OCI-LY3 (cell line): ENCODE measurements at regions not wholly inside any gene's neighbourhood (a gene's known extent, or its start where the extent isn't known, plus 50 kb on each side); places are given as distances from the start of the nearest gene placed in this dataset.

Source experiments
- H2AFZ ChIP-seq: fragments of 200-600, 300-600 bp; shearing (Covaris generic); 2 replicates; pipeline ENCODE4 v1.6.0; 2014; ENCODE audit warnings: antibody characterized with exemption, low read depth, low read length
- H3K27ac ChIP-seq: fragments of 200-600, 300-600 bp; sonication (generic); 2 replicates; pipeline ENCODE4 v1.5.1; 2014; ENCODE audit warnings: mild to moderate bottlenecking, low read length, moderate library complexity, mixed read lengths
- H3K27me3 ChIP-seq: fragments of 200-600, 300-600 bp; sonication (generic); 2 replicates; pipeline ENCODE4 v1.6.1; 2014; ENCODE audit warnings: low read depth, low read length, mixed read lengths
- H3K36me3 ChIP-seq: fragments of 200-600, 300-600 bp; sonication (generic); replicated peaks from 2 replicates; pipeline ENCODE3; 2014; ENCODE audit warnings: low read depth, low read length, mixed read lengths
- H3K4me1 ChIP-seq: fragments of 300-600, 200-600 bp; sonication (generic); 2 replicates; pipeline ENCODE4 v1.6.1; 2014; ENCODE audit warnings: low read length, mixed read lengths
- H3K4me2 ChIP-seq: fragments of 200-600, 300-600 bp; sonication (generic); 2 replicates; pipeline ENCODE4 v1.6.1; 2014; ENCODE audit warnings: low read length, mixed read lengths
- H3K4me3 ChIP-seq: fragments of 300-600, 200-600 bp; sonication (generic); 2 replicates; pipeline ENCODE4 v1.5.1; 2014; ENCODE audit warnings: antibody characterized with exemption, mild to moderate bottlenecking, low read length, moderate library complexity
- H3K79me2 ChIP-seq: fragments of 300-600, 200-600 bp; shearing (Covaris generic); 2 replicates; pipeline ENCODE4 v1.6.1; 2014; ENCODE audit warnings: mild to moderate bottlenecking, low read length, mixed read lengths
- H3K9ac ChIP-seq: fragments of 300-600, 200-600 bp; shearing (Covaris generic); 2 replicates; pipeline ENCODE4 v1.6.0; 2014; ENCODE audit warnings: mild to moderate bottlenecking, low read length, moderate library complexity
- H3K9me3 ChIP-seq: fragments of 200-600, 300-600 bp; shearing (Covaris generic); 2 replicates; pipeline ENCODE4 v1.6.1; 2014; ENCODE audit warnings: low read length, mixed read lengths; ENCODE audit not compliant: insufficient read depth
- H4K20me1 ChIP-seq: fragments of 200-600, 300-600 bp; sonication (generic); 2 replicates; pipeline ENCODE4 v1.6.1; 2016; ENCODE audit warnings: low read length, mixed read lengths; ENCODE audit not compliant: insufficient read depth
- CTCF ChIP-seq: fragments of 200-600, 300-600 bp; sonication (generic); IDR thresholded peaks from 2 replicates; pipeline ENCODE4 v1.5.1; 2014; ENCODE audit warnings: antibody characterized with exemption, low read length, low read depth
- EZH2phosphoT487 ChIP-seq: fragments of 200-600 bp; shearing (Covaris generic); IDR thresholded peaks from 2 replicates; pipeline ENCODE4 v1.6.1; 2018; ENCODE audit warnings: antibody characterized with exemption, mixed run types, low read depth

- Histone ChIP-seq H3K79me2 (no peaks in the 10 kb centered on the region), H4K20me1 (no peaks in the 10 kb centered on the region)
These were observed 97.1 kb upstream of the MAF start for GRCh38 chr16:79697562-79698112.

GRCh38 chr16:79691007-79691406 lies 90.5 kb upstream of the MAF start:
- no peaks in the 10 kb centered on the region for H3K36me3 ChIP-seq
- H3K27me3 ChIP-seq: no peaks in the 10 kb centered on the region
- H3K9me3 ChIP-seq: peaks cover 4% of the 10 kb centered on the region; the same call in 1 of the 2 replicates
- H3K4me2 ChIP-seq: no peak overlapping the region
- H3K4me3 ChIP-seq: no peak overlapping the region
- H3K27ac ChIP-seq: no peak overlapping the region
- H3K9ac ChIP-seq: no peak overlapping the region
- TF ChIP-seq CTCF (no peak), EZH2phosphoT487 (no peak)
- no peak overlapping the region for H2AFZ ChIP-seq
- no peaks in the 10 kb centered on the region for H3K4me1 ChIP-seq
- H4K20me1 ChIP-seq: no peaks in the 10 kb centered on the region
- no peaks in the 10 kb centered on the region for H3K79me2 ChIP-seq

More at GRCh38 chr16:79697562-79698112, 97.1 kb upstream of the MAF start:
- Histone ChIP-seq H3K9me3 (peaks cover 4% of the 10 kb centered on the region; the same call in 1 of the 2 replicates), H3K4me3 (no peak overlapping the region), H3K27me3 (no peaks in the 10 kb centered on the region), H3K4me2 (no peak overlapping the region), H2AFZ (no peak overlapping the region), H3K4me1 (no peaks in the 10 kb centered on the region), H3K36me3 (no peaks in the 10 kb centered on the region), H3K27ac (no peak overlapping the region), H3K9ac (no peak overlapping the region)
- no peak for TF ChIP-seq CTCF
- TF ChIP-seq EZH2phosphoT487: no peak

GRCh38 chr16:79690159-79690558 lies 89.6 kb upstream of the MAF start:
- H3K27me3 ChIP-seq: no peaks in the 10 kb centered on the region
- H3K79me2 ChIP-seq: no peaks in the 10 kb centered on the region
- no peak overlapping the region for H2AFZ ChIP-seq
- H3K9ac ChIP-seq: no peak overlapping the region
- no peak overlapping the region for H3K27ac ChIP-seq
- no peaks in the 10 kb centered on the region for H3K36me3 ChIP-seq
- H3K4me1 ChIP-seq: no peaks in the 10 kb centered on the region
- no peak overlapping the region for H3K4me2 ChIP-seq
- no peaks in the 10 kb centered on the region for H4K20me1 ChIP-seq
- H3K9me3 ChIP-seq: peaks cover 4% of the 10 kb centered on the region; the same call in 1 of the 2 replicates
- no peak overlapping the region for H3K4me3 ChIP-seq
- TF ChIP-seq EZH2phosphoT487 (no peak), CTCF (no peak)

GRCh38 chr16:79687249-79688130 lies 87.0 kb upstream of the MAF start:
- Histone ChIP-seq H3K79me2 (no peaks in the 10 kb centered on the region), H3K4me3 (no peak overlapping the region), H3K27me3 (no peaks in the 10 kb centered on the region), H2AFZ (no peak overlapping the region), H3K27ac (no peak overlapping the region), H4K20me1 (no peaks in the 10 kb centered on the region), H3K36me3 (no peaks in the 10 kb centered on the region), H3K9me3 (no peaks in the 10 kb centered on the region), H3K4me2 (no peak overlapping the region), H3K4me1 (no peaks in the 10 kb centered on the region), H3K9ac (no peak overlapping the region)
- no peak for TF ChIP-seq CTCF
- TF ChIP-seq EZH2phosphoT487: no peak
